ENCODE measurements at regions not wholly inside any gene's neighbourhood (a gene's known extent, or its start where the extent isn't known, plus 50 kb on each side); places are given as distances from the start of the nearest gene placed in this dataset.

DNA sequence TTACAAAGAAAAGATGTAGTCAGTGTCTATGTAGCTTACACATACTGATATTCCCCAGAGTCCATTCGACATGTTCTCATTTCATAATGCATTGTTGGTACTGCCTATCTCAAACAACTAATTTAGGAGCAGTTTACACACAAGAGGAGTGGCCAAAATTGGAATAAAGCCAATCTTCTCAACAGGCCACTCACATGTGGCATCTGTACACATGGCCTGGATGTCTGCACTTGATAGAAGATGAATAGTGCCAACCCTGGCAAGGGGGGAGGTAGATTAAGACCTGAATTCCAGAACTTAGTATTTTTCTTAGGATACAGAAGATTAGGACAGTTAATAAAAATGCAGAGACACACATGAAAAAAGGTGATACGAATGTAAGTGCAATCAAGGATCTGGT lies 125.3 kb upstream of the STARD3NL start:
- ATAC-seq = no peak
- TF ChIP-seq CSRNP3 (CRISPR knock-in tag; IDR thresholded peaks at IDR 0.05) (no peak), TCF4 (CRISPR knock-in tag; IDR thresholded peaks at IDR 0.05; ENCODE audit: borderline replicate concordance) (peak; percentile 47; the same call in 1 of the 2 replicates), ZFP3 (CRISPR knock-in tag; IDR thresholded peaks at IDR 0.05) (no peak), ZNF70 (CRISPR knock-in tag; IDR thresholded peaks at IDR 0.05) (no peak)

GRCh38 chr7:38054199-38054598 lies 123.8 kb upstream of the STARD3NL start:
- no peak for TF ChIP-seq TCF4 (CRISPR knock-in tag; IDR thresholded peaks at IDR 0.05; ENCODE audit: borderline replicate concordance)
- TF ChIP-seq ESRRG (CRISPR knock-in tag; IDR thresholded peaks at IDR 0.05) = no peak
- no peak for TF ChIP-seq ZNF70 (CRISPR knock-in tag; IDR thresholded peaks at IDR 0.05)
- no peak for TF ChIP-seq TOX (CRISPR knock-in tag; IDR thresholded peaks at IDR 0.05; ENCODE audit: borderline replicate concordance)
- no peak for TF ChIP-seq ZFP3 (CRISPR knock-in tag; IDR thresholded peaks at IDR 0.05)
- no peak for TF ChIP-seq BACH2 (CRISPR knock-in tag; IDR thresholded peaks at IDR 0.05; ENCODE audit: borderline replicate concordance)
- TF ChIP-seq ISL1 (CRISPR knock-in tag; IDR thresholded peaks at IDR 0.05) = no peak
- TF ChIP-seq, protein P1, sequence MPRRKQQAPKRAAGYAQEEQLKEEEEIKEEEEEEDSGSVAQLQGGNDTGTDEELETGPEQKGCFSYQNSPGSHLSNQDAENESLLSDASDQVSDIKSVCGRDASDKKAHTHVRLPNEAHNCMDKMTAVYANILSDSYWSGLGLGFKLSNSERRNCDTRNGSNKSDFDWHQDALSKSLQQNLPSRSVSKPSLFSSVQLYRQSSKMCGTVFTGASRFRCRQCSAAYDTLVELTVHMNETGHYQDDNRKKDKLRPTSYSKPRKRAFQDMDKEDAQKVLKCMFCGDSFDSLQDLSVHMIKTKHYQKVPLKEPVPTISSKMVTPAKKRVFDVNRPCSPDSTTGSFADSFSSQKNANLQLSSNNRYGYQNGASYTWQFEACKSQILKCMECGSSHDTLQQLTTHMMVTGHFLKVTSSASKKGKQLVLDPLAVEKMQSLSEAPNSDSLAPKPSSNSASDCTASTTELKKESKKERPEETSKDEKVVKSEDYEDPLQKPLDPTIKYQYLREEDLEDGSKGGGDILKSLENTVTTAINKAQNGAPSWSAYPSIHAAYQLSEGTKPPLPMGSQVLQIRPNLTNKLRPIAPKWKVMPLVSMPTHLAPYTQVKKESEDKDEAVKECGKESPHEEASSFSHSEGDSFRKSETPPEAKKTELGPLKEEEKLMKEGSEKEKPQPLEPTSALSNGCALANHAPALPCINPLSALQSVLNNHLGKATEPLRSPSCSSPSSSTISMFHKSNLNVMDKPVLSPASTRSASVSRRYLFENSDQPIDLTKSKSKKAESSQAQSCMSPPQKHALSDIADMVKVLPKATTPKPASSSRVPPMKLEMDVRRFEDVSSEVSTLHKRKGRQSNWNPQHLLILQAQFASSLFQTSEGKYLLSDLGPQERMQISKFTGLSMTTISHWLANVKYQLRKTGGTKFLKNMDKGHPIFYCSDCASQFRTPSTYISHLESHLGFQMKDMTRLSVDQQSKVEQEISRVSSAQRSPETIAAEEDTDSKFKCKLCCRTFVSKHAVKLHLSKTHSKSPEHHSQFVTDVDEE (CRISPR knock-in tag; IDR thresholded peaks at IDR 0.05) = no peak
- TF ChIP-seq, protein P2, sequence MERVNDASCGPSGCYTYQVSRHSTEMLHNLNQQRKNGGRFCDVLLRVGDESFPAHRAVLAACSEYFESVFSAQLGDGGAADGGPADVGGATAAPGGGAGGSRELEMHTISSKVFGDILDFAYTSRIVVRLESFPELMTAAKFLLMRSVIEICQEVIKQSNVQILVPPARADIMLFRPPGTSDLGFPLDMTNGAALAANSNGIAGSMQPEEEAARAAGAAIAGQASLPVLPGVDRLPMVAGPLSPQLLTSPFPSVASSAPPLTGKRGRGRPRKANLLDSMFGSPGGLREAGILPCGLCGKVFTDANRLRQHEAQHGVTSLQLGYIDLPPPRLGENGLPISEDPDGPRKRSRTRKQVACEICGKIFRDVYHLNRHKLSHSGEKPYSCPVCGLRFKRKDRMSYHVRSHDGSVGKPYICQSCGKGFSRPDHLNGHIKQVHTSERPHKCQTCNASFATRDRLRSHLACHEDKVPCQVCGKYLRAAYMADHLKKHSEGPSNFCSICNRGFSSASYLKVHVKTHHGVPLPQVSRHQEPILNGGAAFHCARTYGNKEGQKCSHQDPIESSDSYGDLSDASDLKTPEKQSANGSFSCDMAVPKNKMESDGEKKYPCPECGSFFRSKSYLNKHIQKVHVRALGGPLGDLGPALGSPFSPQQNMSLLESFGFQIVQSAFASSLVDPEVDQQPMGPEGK (CRISPR knock-in tag; IDR thresholded peaks at IDR 0.05; ENCODE audit: borderline replicate concordance) = no peak
- no peak for TF ChIP-seq ARNTL (CRISPR knock-in tag; IDR thresholded peaks at IDR 0.05; ENCODE audit: borderline replicate concordance, low read depth)
- TF ChIP-seq ZNF565 (CRISPR knock-in tag; conservative IDR thresholded peaks at IDR 0.05; ENCODE audit: low read depth) = no peak
- ATAC-seq = no peak

DNA sequence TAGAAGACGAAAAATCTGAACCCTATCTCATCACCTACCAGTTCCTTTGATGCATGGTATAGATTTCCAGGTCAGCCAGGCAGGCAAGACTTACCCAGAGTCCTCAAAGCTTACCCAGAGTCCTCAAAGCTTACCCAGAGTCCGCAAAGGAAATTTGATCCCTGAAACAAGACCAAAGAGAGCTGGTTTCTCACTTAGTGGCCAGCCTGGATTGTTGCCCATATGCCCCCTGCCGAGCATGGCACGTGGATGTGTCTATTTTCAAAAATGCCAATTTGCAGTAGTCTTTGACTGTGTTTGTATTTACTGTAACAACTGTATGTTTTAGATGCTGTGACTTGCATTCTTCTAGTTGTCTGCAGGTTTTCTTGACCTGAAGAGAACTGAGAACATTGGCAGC lies 120.2 kb upstream of the STARD3NL start:
- no peak for TF ChIP-seq ZNF565 (CRISPR knock-in tag; conservative IDR thresholded peaks at IDR 0.05; ENCODE audit: low read depth)
- TF ChIP-seq ISL1 (CRISPR knock-in tag; IDR thresholded peaks at IDR 0.05) = no peak
- no peak for TF ChIP-seq TOX (CRISPR knock-in tag; IDR thresholded peaks at IDR 0.05; ENCODE audit: borderline replicate concordance)
- TF ChIP-seq, protein P2 (CRISPR knock-in tag; IDR thresholded peaks at IDR 0.05; ENCODE audit: borderline replicate concordance) = no peak
- TF ChIP-seq SNAI2 (CRISPR knock-in tag; IDR thresholded peaks at IDR 0.05) = no peak
- no peak for TF ChIP-seq CREB5 (CRISPR knock-in tag; IDR thresholded peaks at IDR 0.05; ENCODE audit: low read depth)
- no peak for TF ChIP-seq TCF4 (CRISPR knock-in tag; IDR thresholded peaks at IDR 0.05; ENCODE audit: borderline replicate concordance)
- TF ChIP-seq PPARA (CRISPR knock-in tag; IDR thresholded peaks at IDR 0.05; ENCODE audit: borderline replicate concordance) = no peak
- TF ChIP-seq CSRNP3 (CRISPR knock-in tag; IDR thresholded peaks at IDR 0.05) = no peak
- TF ChIP-seq CSDC2 (CRISPR knock-in tag; IDR thresholded peaks at IDR 0.05) = no peak
- no peak for TF ChIP-seq ZFP30 (CRISPR knock-in tag; IDR thresholded peaks at IDR 0.05)
- no peak for TF ChIP-seq GLIS3 (CRISPR knock-in tag; IDR thresholded peaks at IDR 0.05)
- TF ChIP-seq ZFP3 (CRISPR knock-in tag; IDR thresholded peaks at IDR 0.05) = no peak
- no peak for TF ChIP-seq ZNF70 (CRISPR knock-in tag; IDR thresholded peaks at IDR 0.05)
- TF ChIP-seq, protein P3, sequence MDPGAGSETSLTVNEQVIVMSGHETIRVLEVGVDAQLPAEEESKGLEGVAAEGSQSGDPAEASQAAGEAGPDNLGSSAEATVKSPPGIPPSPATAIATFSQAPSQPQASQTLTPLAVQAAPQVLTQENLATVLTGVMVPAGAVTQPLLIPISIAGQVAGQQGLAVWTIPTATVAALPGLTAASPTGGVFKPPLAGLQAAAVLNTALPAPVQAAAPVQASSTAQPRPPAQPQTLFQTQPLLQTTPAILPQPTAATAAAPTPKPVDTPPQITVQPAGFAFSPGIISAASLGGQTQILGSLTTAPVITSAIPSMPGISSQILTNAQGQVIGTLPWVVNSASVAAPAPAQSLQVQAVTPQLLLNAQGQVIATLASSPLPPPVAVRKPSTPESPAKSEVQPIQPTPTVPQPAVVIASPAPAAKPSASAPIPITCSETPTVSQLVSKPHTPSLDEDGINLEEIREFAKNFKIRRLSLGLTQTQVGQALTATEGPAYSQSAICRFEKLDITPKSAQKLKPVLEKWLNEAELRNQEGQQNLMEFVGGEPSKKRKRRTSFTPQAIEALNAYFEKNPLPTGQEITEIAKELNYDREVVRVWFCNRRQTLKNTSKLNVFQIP (CRISPR knock-in tag; IDR thresholded peaks at IDR 0.05; ENCODE audit: borderline replicate concordance, low read depth) = no peak
- TF ChIP-seq OSR1 (CRISPR knock-in tag; IDR thresholded peaks at IDR 0.05) = no peak
- no peak for TF ChIP-seq ZC3H10 (CRISPR knock-in tag; IDR thresholded peaks at IDR 0.05)
- no peak for TF ChIP-seq ZNF8 (CRISPR knock-in tag; IDR thresholded peaks at IDR 0.05)
- no peak for ATAC-seq

Measured in SK-N-SH treated with all-trans-retinoic acid at 6 μM for 48 hours (cell line).